Stimulated activated naive CD8-positive, alpha-beta T cell treated with anti-CD3 and anti-CD28 coated beads, Interleukin-15, amount 100 ng/mL, for 72 hours (primary cell): ENCODE measurements at regions not wholly inside any gene's neighbourhood (a gene's known extent, or its start where the extent isn't known, plus 50 kb on each side); places are given as distances from the start of the nearest gene placed in this dataset.

Experiments used
- ATAC-seq: fragments of 150-1000 bp; cut with Tn5 transposase; 2 replicates; pipeline ENCODE4 v1.10.0; 2021; ENCODE audit warnings: mild to moderate bottlenecking, moderate library complexity
- DNase-seq, 2 donors: peaks; one replicate each; pipeline ENCODE4 v3.0.0; 2021 to 2022
- H3K27ac Mint-ChIP-seq, 2 donors: one replicate each; pipeline ENCODE4 v1.8.0; 2022; ENCODE audit warnings: mild to moderate bottlenecking in 2 of 2, mixed read lengths in 2 of 2, moderate library complexity in 2 of 2
- H3K27me3 Mint-ChIP-seq: one replicate; pipeline ENCODE4 v1.8.0; 2022; ENCODE audit warnings: mixed read lengths
- H3K4me1 Mint-ChIP-seq: one replicate; pipeline ENCODE4 v1.8.0; 2022; ENCODE audit warnings: mild to moderate bottlenecking, mixed read lengths
- H3K4me3 Mint-ChIP-seq, 2 donors: one replicate each; pipeline ENCODE4 v1.8.0; 2022; ENCODE audit warnings: mild to moderate bottlenecking in 2 of 2, mixed read lengths in 2 of 2, moderate library complexity in 1 of 2
- H3K9me3 Mint-ChIP-seq, 2 donors: one replicate each; pipeline ENCODE4 v1.8.0; 2022; ENCODE audit warnings: mixed read lengths in 2 of 2

GRCh38 chr11:29309992-29310391, 706.8 kb downstream of the KCNA4 start:
- peaks cover 5 to 20% of the 10 kb centered on the region in 2 donors for H3K9me3 Mint-ChIP-seq
- ATAC-seq (no peak), DNase-seq (no peak)
- H3K4me1 Mint-ChIP-seq: no peaks in the 10 kb centered on the region
- no peak overlapping the region for H3K27ac Mint-ChIP-seq
- H3K27me3 Mint-ChIP-seq: no peaks in the 10 kb centered on the region
- H3K4me3 Mint-ChIP-seq: no peak overlapping the region

DNA sequence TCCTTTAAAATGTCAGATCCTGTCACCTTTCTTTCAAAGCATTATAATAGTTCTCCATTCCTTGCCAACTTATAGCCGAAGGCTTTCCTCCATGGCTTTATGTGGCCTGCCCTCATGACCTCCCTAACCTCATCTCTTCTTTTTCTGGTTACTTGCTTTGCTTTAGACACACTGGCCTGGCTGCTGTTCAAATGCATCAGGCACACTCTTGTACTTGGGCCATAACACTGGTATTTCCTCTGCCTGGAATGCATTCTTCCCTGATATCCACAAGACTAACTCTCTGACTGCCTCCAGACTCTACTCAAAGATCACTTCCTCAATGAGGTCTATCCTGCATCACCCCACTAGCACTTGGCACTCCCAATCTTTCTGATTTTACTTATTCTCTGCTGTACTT, 710.3 kb downstream of the KCNA4 start:
- Mint-ChIP-seq H3K4me1 (no peaks in the 10 kb centered on the region), H3K27ac (no peak overlapping the region), H3K9me3 (peaks cover 13 to 18% of the 10 kb centered on the region in 2 donors), H3K27me3 (no peaks in the 10 kb centered on the region), H3K4me3 (no peak overlapping the region)
- DNase-seq (no peak), ATAC-seq (no peak)

GRCh38 chr11:29305456-29306232, 711.2 kb downstream of the KCNA4 start:
- Mint-ChIP-seq H3K27me3 (no peaks in the 10 kb centered on the region), H3K4me1 (no peaks in the 10 kb centered on the region), H3K27ac (no peak overlapping the region), H3K9me3 (peaks cover 9 to 16% of the 10 kb centered on the region in 2 donors), H3K4me3 (no peak overlapping the region)
- ATAC-seq (no peak), DNase-seq (no peak)

DNA sequence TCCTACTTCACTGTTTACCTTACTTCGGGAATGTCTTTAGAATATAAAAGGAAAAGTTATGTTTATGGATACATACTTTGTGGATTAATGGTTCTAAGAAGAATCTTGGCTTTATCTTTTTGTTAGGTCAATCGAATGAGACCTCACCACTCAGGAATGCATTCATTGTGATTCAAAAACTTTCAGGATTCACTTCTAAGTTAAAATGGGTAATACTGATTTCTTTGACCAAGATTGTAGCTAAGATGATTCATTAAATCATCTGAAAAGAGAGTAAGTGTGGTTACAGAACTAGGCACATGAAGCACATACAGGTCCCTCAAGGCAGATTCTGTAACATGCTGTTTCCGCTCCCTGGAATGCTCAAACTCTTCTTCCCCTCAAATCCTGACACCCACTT, 716.4 kb downstream of the KCNA4 start:
- Mint-ChIP-seq H3K4me3 (no peak overlapping the region), H3K27me3 (no peaks in the 10 kb centered on the region), H3K27ac (no peak overlapping the region), H3K9me3 (peaks cover 8 to 18% of the 10 kb centered on the region in 2 donors), H3K4me1 (no peaks in the 10 kb centered on the region)
- no peak for ATAC-seq
- no peak for DNase-seq

GRCh38 chr11:29296680-29297079, 720.1 kb downstream of the KCNA4 start:
- no peak overlapping the region for H3K27ac Mint-ChIP-seq
- no peaks in the 10 kb centered on the region for H3K4me1 Mint-ChIP-seq
- no peak overlapping the region for H3K4me3 Mint-ChIP-seq
- H3K9me3 Mint-ChIP-seq: peaks cover 0 to 19% of the 10 kb centered on the region in 2 donors
- ATAC-seq (no peak), DNase-seq (no peak)
- no peaks in the 10 kb centered on the region for H3K27me3 Mint-ChIP-seq

GRCh38 chr11:29293825-29294224, 723.0 kb downstream of the KCNA4 start:
- H3K27ac Mint-ChIP-seq: no peak overlapping the region
- no peak for ATAC-seq
- no peak overlapping the region for H3K4me3 Mint-ChIP-seq
- H3K9me3 Mint-ChIP-seq: peaks cover 0 to 14% of the 10 kb centered on the region in 2 donors
- no peaks in the 10 kb centered on the region for H3K4me1 Mint-ChIP-seq
- H3K27me3 Mint-ChIP-seq: no peaks in the 10 kb centered on the region
- no peak for DNase-seq

GRCh38 chr11:29282088-29282487, 734.7 kb downstream of the KCNA4 start:
- no peaks in the 10 kb centered on the region for H3K4me1 Mint-ChIP-seq
- ATAC-seq: no peak
- H3K9me3 Mint-ChIP-seq: peaks cover 4 to 12% of the 10 kb centered on the region in 2 donors
- DNase-seq: no peak
- H3K27ac Mint-ChIP-seq: no peak overlapping the region
- H3K27me3 Mint-ChIP-seq: no peaks in the 10 kb centered on the region
- H3K4me3 Mint-ChIP-seq: no peak overlapping the region

GRCh38 chr11:29281271-29281777, 735.5 kb downstream of the KCNA4 start:
- peaks cover 4 to 12% of the 10 kb centered on the region in 2 donors for H3K9me3 Mint-ChIP-seq
- H3K27ac Mint-ChIP-seq: no peak overlapping the region
- H3K4me1 Mint-ChIP-seq: no peaks in the 10 kb centered on the region
- no peak overlapping the region for H3K4me3 Mint-ChIP-seq
- ATAC-seq: no peak
- no peak for DNase-seq
- no peaks in the 10 kb centered on the region for H3K27me3 Mint-ChIP-seq

GRCh38 chr11:29280452-29280851, 736.4 kb downstream of the KCNA4 start:
- no peak for ATAC-seq
- no peak overlapping the region for H3K27ac Mint-ChIP-seq
- H3K4me3 Mint-ChIP-seq: no peak overlapping the region
- H3K27me3 Mint-ChIP-seq: no peaks in the 10 kb centered on the region
- no peaks in the 10 kb centered on the region for H3K4me1 Mint-ChIP-seq
- H3K9me3 Mint-ChIP-seq: peaks cover 4 to 12% of the 10 kb centered on the region in 2 donors
- no peak for DNase-seq

DNA sequence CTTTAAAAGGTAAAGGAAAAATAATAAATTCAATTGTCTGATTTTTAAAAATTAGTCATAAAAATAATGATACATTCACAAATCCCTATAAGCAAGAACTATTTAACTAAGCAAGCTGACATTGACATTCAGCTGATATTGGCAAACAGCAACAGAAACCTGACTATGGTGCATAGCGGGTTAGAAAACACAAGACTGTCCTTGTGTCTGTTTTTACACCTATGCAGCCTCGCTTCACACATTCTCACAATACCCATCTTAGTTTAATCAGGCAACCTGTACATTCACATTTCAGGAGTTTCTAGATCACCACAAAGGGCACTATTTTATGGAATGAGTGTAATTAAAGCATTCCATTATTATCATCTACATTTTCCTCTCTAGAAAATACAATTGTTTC, 737.1 kb downstream of the KCNA4 start:
- no peaks in the 10 kb centered on the region for H3K27me3 Mint-ChIP-seq
- no peak overlapping the region for H3K27ac Mint-ChIP-seq
- H3K9me3 Mint-ChIP-seq: peaks cover 6 to 12% of the 10 kb centered on the region in 2 donors
- DNase-seq (no peak), ATAC-seq (no peak)
- no peaks in the 10 kb centered on the region for H3K4me1 Mint-ChIP-seq
- no peak overlapping the region for H3K4me3 Mint-ChIP-seq

- no peak overlapping the region for H3K4me3 Mint-ChIP-seq
- ATAC-seq: no peak
Observed at GRCh38 chr11:29272019-29272654, 744.7 kb downstream of the KCNA4 start.

DNA sequence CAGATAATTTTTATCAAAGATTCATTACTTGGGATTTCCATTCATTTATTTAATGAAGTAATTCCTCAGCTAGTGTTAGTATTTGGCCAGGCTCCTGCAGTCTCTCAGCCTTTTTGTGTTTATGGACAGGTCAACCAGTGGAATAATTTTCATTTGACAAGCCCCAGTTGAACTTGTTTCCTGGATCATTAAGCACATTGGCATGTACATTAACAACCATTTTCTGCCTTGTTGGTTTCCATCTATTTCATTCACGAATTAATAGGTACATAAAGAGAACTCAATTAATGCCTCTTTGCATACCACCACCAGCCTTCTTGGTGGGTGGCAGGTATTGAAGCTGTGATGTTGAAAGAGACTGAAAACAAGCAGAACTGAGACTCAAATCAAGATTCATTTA, 745.2 kb downstream of the KCNA4 start:
- no peak for ATAC-seq
- Mint-ChIP-seq H3K4me1 (no peaks in the 10 kb centered on the region), H3K27me3 (no peaks in the 10 kb centered on the region), H3K9me3 (peaks cover 0 to 5% of the 10 kb centered on the region in 2 donors), H3K27ac (no peak overlapping the region), H3K4me3 (no peak overlapping the region)
- no peak for DNase-seq

More at GRCh38 chr11:29272019-29272654, 744.7 kb downstream of the KCNA4 start:
- H3K27me3 Mint-ChIP-seq: no peaks in the 10 kb centered on the region
- no peak overlapping the region for H3K27ac Mint-ChIP-seq
- no peaks in the 10 kb centered on the region for H3K4me1 Mint-ChIP-seq
- DNase-seq: no peak
- peaks cover 0 to 5% of the 10 kb centered on the region in 2 donors for H3K9me3 Mint-ChIP-seq

DNA sequence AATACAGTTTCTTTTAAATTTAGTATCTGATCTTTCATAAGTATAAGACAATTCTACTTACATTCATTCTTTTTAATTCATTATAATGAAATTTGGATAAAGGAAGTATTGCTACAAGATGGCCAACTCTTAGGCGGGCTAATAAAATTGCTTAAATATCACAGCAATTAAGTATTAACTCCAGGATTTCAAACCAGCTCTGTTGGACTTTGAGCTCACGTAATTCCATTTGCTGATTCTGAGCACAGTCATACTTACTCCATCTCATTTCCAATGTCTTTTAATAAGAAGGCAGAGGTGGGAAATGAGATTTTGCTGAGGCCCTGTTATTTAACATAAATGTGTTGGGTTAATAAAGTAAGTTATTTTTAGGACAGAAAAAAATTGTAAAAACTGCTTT, 748.1 kb downstream of the KCNA4 start:
- no peaks in the 10 kb centered on the region for H3K4me1 Mint-ChIP-seq
- no peak overlapping the region for H3K27ac Mint-ChIP-seq
- no peaks in the 10 kb centered on the region for H3K27me3 Mint-ChIP-seq
- ATAC-seq (no peak), DNase-seq (no peak)
- H3K9me3 Mint-ChIP-seq: peaks cover 0 to 2% of the 10 kb centered on the region in 2 donors
- no peak overlapping the region for H3K4me3 Mint-ChIP-seq

DNA sequence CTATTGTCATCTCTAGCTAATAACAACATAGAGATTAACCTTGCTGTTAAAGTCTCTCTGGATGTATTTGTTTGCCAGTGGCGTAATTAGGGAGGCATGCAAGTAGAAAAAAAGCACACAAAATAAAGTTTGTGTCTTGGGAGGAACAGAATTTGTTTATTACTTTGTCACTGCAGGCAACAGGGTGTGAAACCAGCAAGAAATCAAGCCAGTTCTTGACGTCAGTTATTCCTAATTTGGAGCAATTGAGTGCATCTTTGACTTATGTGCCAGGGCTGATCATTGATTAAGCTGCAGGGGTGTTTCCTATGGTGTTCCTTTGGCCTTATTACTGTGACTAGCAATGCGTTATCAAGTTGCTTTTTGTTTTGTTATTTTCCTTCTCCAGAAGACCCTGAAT, 751.0 kb downstream of the KCNA4 start:
- DNase-seq (no peak), ATAC-seq (no peak)
- Mint-ChIP-seq H3K4me1 (no peaks in the 10 kb centered on the region), H3K9me3 (peaks cover 4 to 9% of the 10 kb centered on the region in 2 donors), H3K27me3 (no peaks in the 10 kb centered on the region), H3K4me3 (no peak overlapping the region), H3K27ac (no peak overlapping the region)

DNA sequence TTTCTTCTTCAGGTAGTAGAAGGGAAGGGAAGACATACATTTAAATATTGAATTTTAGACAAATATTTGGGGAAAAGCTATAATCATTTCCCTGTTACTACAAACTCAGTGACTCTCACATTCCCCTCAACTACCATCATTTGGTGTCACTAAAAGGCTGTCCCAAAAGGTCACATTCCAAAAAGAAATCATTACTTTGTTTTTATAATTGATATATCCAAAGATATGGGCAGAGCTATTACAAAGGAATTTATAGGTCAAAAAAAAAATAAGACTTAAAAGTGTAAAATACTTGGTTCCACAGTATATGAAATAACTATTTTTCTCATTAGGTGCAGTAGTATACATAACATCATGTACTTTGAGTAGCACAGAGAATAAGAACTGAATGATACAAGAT, 751.4 kb downstream of the KCNA4 start:
- Mint-ChIP-seq H3K27ac (no peak overlapping the region), H3K9me3 (peaks cover 4 to 9% of the 10 kb centered on the region in 2 donors), H3K4me3 (no peak overlapping the region), H3K4me1 (no peaks in the 10 kb centered on the region), H3K27me3 (no peaks in the 10 kb centered on the region)
- ATAC-seq: no peak
- no peak for DNase-seq

DNA sequence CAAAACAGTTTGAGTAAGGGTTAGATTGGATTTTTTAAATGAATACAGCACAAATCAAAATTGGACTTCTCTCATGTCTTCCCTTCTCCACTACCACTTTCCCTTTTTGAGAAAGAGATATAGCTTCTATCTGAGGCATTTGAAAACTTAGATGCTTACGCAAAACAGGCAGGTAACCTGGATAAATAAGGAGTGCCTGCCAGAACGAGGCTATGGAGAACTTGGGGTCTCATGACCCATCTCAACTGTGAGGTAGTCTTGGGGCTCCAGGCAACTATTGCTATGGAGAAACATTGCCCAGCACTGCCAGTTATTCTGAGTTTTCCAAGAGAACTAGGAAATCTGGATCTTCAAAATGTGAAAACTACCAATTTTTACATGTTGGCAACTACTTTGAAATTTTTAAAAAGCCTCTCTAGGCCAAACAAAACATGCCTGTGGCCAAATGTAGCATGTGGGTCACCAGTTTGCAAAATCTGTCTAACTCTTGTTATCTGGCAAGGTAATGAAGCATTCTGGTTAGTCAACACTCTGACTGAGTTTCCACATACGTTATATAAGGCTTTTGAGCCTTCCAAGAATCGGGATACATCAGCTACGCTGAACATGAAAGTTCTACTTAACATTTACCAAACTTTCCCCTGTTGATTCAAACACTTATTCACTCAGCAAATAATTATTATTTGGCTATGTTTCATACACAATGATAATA, 752.7 kb downstream of the KCNA4 start:
- no peak for DNase-seq
- no peaks in the 10 kb centered on the region for H3K4me1 Mint-ChIP-seq
- no peak overlapping the region for H3K4me3 Mint-ChIP-seq
- no peak overlapping the region for H3K27ac Mint-ChIP-seq
- no peak for ATAC-seq
- no peaks in the 10 kb centered on the region for H3K27me3 Mint-ChIP-seq
- H3K9me3 Mint-ChIP-seq: peaks cover 10 to 14% of the 10 kb centered on the region in 2 donors
